IMR-90 (cell line): ENCODE measurements at regions not wholly inside any gene's neighbourhood (a gene's known extent, or its start where the extent isn't known, plus 50 kb on each side); places are given as distances from the start of the nearest gene placed in this dataset.

Source experiments
- ATAC-seq: fragments of 200-7000 bp; cut with Tn5 transposase; 2 replicates; pipeline ENCODE4 v1.9.1; 2020; ENCODE audit warnings: low read depth, mild to moderate bottlenecking, moderate library complexity
- BruUV-seq: library from RNA; stranded (reverse); fragments of 400-500 nt; replicated peaks from 2 replicates; lab custom pipeline; 2021; lab: Mats Ljungman, UMichigan
- CTCF ChIA-PET: fragments of 300-600 bp; formaldehyde crosslinking; extraction: SDS; loops from one replicate; lab custom pipeline; 2021; ENCODE audit warnings: antibody characterized with exemption; lab: Yijun Ruan, JAX
- POLR2A ChIA-PET: fragments of 300-600 bp; sonication (Branson Sonifier 250); formaldehyde crosslinking; loops from one replicate; lab custom pipeline; 2022; ENCODE audit warnings: antibody characterized with exemption; ENCODE audit not compliant: unreplicated experiment; lab: Charles Lee
- DNase-seq: peaks from one replicate; pipeline ENCODE4 v3.0.0; 2013
- H2AFZ ChIP-seq: replicated peaks from 2 replicates; pipeline ENCODE3; 2013; ENCODE audit warnings: low read length, mild to moderate bottlenecking; ENCODE audit not compliant: poor library complexity
- H2AK5ac ChIP-seq: 2 replicates; pipeline ENCODE4 v1.6.1; 2013; ENCODE audit warnings: low read depth, low read length, inconsistent platforms
- H2AK9ac ChIP-seq: replicated peaks from 2 replicates; pipeline ENCODE3; 2013; ENCODE audit warnings: mild to moderate bottlenecking, low read depth, low read length, moderate library complexity; ENCODE audit not compliant: poor library complexity
- H2BK120ac ChIP-seq: 2 replicates; pipeline ENCODE4 v1.6.1; 2013; ENCODE audit warnings: low read depth, low read length, inconsistent platforms
- H2BK15ac ChIP-seq: 3 replicates; pipeline ENCODE4 v1.6.1; 2013; ENCODE audit warnings: low read depth, low read length, inconsistent platforms
- H2BK20ac ChIP-seq: 2 replicates; pipeline ENCODE4 v1.6.1; 2013; ENCODE audit warnings: low read depth, mild to moderate bottlenecking, inconsistent platforms, low read length, moderate library complexity
- H2BK5ac ChIP-seq: 2 replicates; pipeline ENCODE4 v1.6.1; 2013; ENCODE audit warnings: mild to moderate bottlenecking, low read depth, low read length, inconsistent platforms; ENCODE audit not compliant: poor library complexity, severe bottlenecking
- H3K14ac ChIP-seq: replicated peaks from 2 replicates; pipeline ENCODE4 v1.6.1; 2013; ENCODE audit warnings: low read depth, low read length, inconsistent platforms
- H3K18ac ChIP-seq: 2 replicates; pipeline ENCODE4 v1.6.1; 2013; ENCODE audit warnings: low read depth, low read length, control low read depth
- H3K23ac ChIP-seq: 2 replicates; pipeline ENCODE4 v1.6.1; 2013; ENCODE audit warnings: low read depth, low read length, inconsistent platforms
- H3K27ac ChIP-seq: 2 replicates; pipeline ENCODE4 v1.5.1; 2013; ENCODE audit warnings: mild to moderate bottlenecking, control low read depth, low read length; ENCODE audit not compliant: insufficient read depth
- H3K27me3 ChIP-seq: 2 replicates; pipeline ENCODE4 v1.6.1; 2013; ENCODE audit warnings: low read length; ENCODE audit not compliant: control insufficient read depth, insufficient read depth
- H3K36me3 ChIP-seq: 2 replicates; pipeline ENCODE4 v1.6.1; 2013; ENCODE audit warnings: low read length, mixed read lengths; ENCODE audit not compliant: control insufficient read depth, insufficient read depth
- H3K4ac ChIP-seq: 2 replicates; pipeline ENCODE4 v1.6.1; 2013; ENCODE audit warnings: low read depth, low read length, inconsistent platforms
- H3K4me1 ChIP-seq: 2 replicates; pipeline ENCODE4 v1.6.1; 2013; ENCODE audit warnings: low read length, mixed read lengths; ENCODE audit not compliant: control insufficient read depth, insufficient read depth
- H3K4me2 ChIP-seq: 2 replicates; pipeline ENCODE4 v1.6.1; 2013; ENCODE audit warnings: low read depth, mild to moderate bottlenecking, control low read depth, low read length, moderate library complexity
- H3K4me3 ChIP-seq: 2 replicates; pipeline ENCODE4 v1.5.1; 2013; ENCODE audit warnings: low read depth, mild to moderate bottlenecking, control low read depth, low read length, moderate library complexity; ENCODE audit not compliant: insufficient read depth
- H3K56ac ChIP-seq: 2 replicates; pipeline ENCODE4 v1.6.1; 2013; ENCODE audit warnings: low read length, inconsistent platforms; ENCODE audit not compliant: insufficient read depth; ENCODE audit errors: extremely low read depth
- H3K79me1 ChIP-seq, 2 experiments: 2 replicates each; pipeline ENCODE4 v1.6.1; 2013; ENCODE audit warnings: low read length in 2 of 2, inconsistent platforms in 1 of 2, low read depth in 1 of 2
- H3K9ac ChIP-seq: 2 replicates; pipeline ENCODE4 v1.6.1; 2013; ENCODE audit warnings: low read depth, low read length, control low read depth
- H3K9me1 ChIP-seq: 2 replicates; pipeline ENCODE4 v1.6.1; 2013; ENCODE audit warnings: low read length, inconsistent platforms; ENCODE audit not compliant: insufficient read depth
- H3K9me3 ChIP-seq: 2 replicates; pipeline ENCODE4 v1.6.1; 2013; ENCODE audit warnings: low read length; ENCODE audit not compliant: control insufficient read depth, insufficient read depth
- H4K20me1 ChIP-seq: 2 replicates; pipeline ENCODE4 v1.6.1; 2013; ENCODE audit warnings: low read length, inconsistent platforms; ENCODE audit not compliant: insufficient read depth
- H4K5ac ChIP-seq: 2 replicates; pipeline ENCODE4 v1.6.1; 2013; ENCODE audit warnings: mild to moderate bottlenecking, low read depth, low read length, control low read depth
- H4K8ac ChIP-seq, 2 experiments: 2 replicates each; pipeline ENCODE4 v1.6.1; 2013; ENCODE audit warnings: low read depth in 2 of 2, low read length in 2 of 2, control low read depth in 1 of 2, inconsistent platforms in 1 of 2
- H4K91ac ChIP-seq: 2 replicates; pipeline ENCODE4 v1.6.1; 2013; ENCODE audit warnings: low read depth, low read length, inconsistent platforms; ENCODE audit not compliant: insufficient read depth
- CEBPB ChIP-seq: IDR thresholded peaks from 2 replicates; pipeline ENCODE4 v1.6.1; 2012; ENCODE audit warnings: low read depth, low read length, improper control_type of control experiment
- CTCF ChIP-seq: conservative IDR thresholded peaks from 2 replicates; pipeline ENCODE4 v1.5.1; 2012; ENCODE audit warnings: mild to moderate bottlenecking, low read depth, low read length, improper control_type of control experiment
- FOS ChIP-seq: fragments of 150-350 bp; IDR thresholded peaks from 2 replicates; pipeline ENCODE4 v1.6.1; 2016; ENCODE audit warnings: low read depth, low read length
- SMC3 ChIP-seq: fragments of 150-350 bp; IDR thresholded peaks from 2 replicates; pipeline ENCODE4 v1.6.1; 2016; ENCODE audit warnings: low read depth, mild to moderate bottlenecking, antibody characterized with exemption, low read length, moderate library complexity
- WGBS, 2 experiments: methylation state at CpG; one replicate each; pipeline versions ENCODE4 v1.1.5 to v1.1.7; 2013; ENCODE audit warnings: missing lambda C conversion rate in 2 of 2; ENCODE audit not compliant: insufficient read length in 1 of 2; ENCODE audit errors: extremely low coverage in 2 of 2; 5-methylcytosine and 5-hydroxymethylcytosine counted together
- dilution Hi-C: fragments of 300-500 bp; cut with HindIII; formaldehyde crosslinking; loops from one replicate; pipeline ENCODE4 v1.14.3; 2018; ENCODE audit warnings: low sequenced_read_pairs; ENCODE audit not compliant: unreplicated experiment
- in situ Hi-C: fragments of 300-500 bp; cut with MboI; formaldehyde crosslinking; loops from 3 replicates; pipeline ENCODE4 v1.14.3; 2019; ENCODE audit warnings: low sequenced_read_pairs, inconsistent platforms, mixed read lengths
- intact Hi-C: fragments of 100-400 bp; cut with micrococcal nuclease; formaldehyde crosslinking; loops from 2 replicates; pipeline ENCODE4 v1.10.0; 2022

DNA sequence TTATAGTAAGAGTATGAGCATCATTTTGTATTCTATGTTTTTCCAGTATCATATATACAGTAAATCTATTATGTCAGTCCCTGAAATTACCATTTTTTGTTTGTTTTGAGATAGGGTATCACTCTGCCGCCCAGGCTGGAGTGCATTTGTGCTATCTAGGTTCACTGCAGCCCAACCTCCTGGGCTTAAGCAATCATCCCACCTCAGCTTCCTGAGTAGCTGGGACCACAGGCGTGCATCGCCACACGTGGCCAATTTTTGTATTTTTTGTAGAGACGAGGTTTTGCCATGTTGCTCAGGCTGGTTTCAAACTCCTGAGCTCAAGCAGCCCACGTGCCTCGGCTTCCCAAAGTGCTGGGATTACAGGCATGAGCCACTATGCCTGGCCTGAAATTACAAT lies 85.6 kb downstream of the ZNF330 start:
- Histone ChIP-seq H3K4me3 (no peak overlapping the region), H2AFZ (no peak overlapping the region), H3K18ac (no peak overlapping the region), H3K4ac (no peak overlapping the region), H3K36me3 (no peaks in the 10 kb centered on the region), H3K27me3 (no peaks in the 10 kb centered on the region), H2AK9ac (no peak overlapping the region), H4K8ac (no peak overlapping the region), H3K79me1 (no peaks in the 10 kb centered on the region), H3K14ac (no peak overlapping the region), H4K91ac (no peak overlapping the region), H2BK20ac (no peak overlapping the region), H3K9me1 (no peaks in the 10 kb centered on the region), H3K56ac (no peak overlapping the region), H2AK5ac (no peak overlapping the region), H2BK15ac (no peak overlapping the region), H4K5ac (no peak overlapping the region), H3K4me2 (no peak overlapping the region), H2BK5ac (no peak overlapping the region), H3K23ac (no peak overlapping the region), H3K4me1 (peaks cover 2% of the 10 kb centered on the region), H3K9me3 (no peaks in the 10 kb centered on the region), H3K27ac (no peak overlapping the region), H4K20me1 (no peaks in the 10 kb centered on the region), H2BK120ac (no peak overlapping the region), H3K9ac (no peak overlapping the region)
- no CpG with 5 or more reads among the region's 7 CpGs for whole genome bisulfite sequencing, 2 experiments
- ATAC-seq (no peak), DNase-seq (no peak)
- in situ Hi-C loops, result no loop called here
- no TSS peak for BruUV-seq
- POLR2A ChIA-PET, result no interaction called here
- intact Hi-C loops, result no loop called here
- CTCF ChIA-PET, result interaction anchor here (0.6 to 1.2 kb wide), 8 partner anchors 7 to 969 kb away, joined by 3 to 7 read pairs (median 4); no protein-coding TSS in a partner anchor
- no peak for TF ChIP-seq FOS
- no peak for TF ChIP-seq CEBPB
- no peak for TF ChIP-seq SMC3
- no peak for TF ChIP-seq CTCF
- dilution Hi-C loops, result no loop called here
